Mesothelial cell of epicardium (in vitro differentiated cells): ENCODE measurements at regions not wholly inside any gene's neighbourhood (a gene's known extent, or its start where the extent isn't known, plus 50 kb on each side); places are given as distances from the start of the nearest gene placed in this dataset.

Experiments
- DNase-seq, 2 experiments: peaks; one replicate each; pipeline ENCODE4 v3.0.0; 2021; ENCODE audit warnings: low spot score in 2 of 2; ENCODE audit not compliant: unreplicated experiment in 2 of 2
- H3K27ac Mint-ChIP-seq: 2 replicates; pipeline ENCODE4 v1.8.0; 2021; ENCODE audit warnings: mixed read lengths
- H3K27me3 Mint-ChIP-seq: 2 replicates; pipeline ENCODE4 v1.8.0; 2021; ENCODE audit warnings: low read depth, mixed read lengths
- H3K36me3 Mint-ChIP-seq: 2 replicates; pipeline ENCODE4 v1.8.0; 2021; ENCODE audit warnings: mixed read lengths
- H3K4me1 Mint-ChIP-seq: 2 replicates; pipeline ENCODE4 v1.8.0; 2021; ENCODE audit warnings: mixed read lengths
- H3K4me3 Mint-ChIP-seq: 2 replicates; pipeline ENCODE4 v1.8.0; 2021; ENCODE audit warnings: mild to moderate bottlenecking, moderate library complexity, mixed read lengths
- H3K9me3 Mint-ChIP-seq: 2 replicates; pipeline ENCODE4 v1.8.0; 2021; ENCODE audit warnings: mixed read lengths
- CTCF ChIP-seq: fragments of 200-600 bp; sonication (generic); IDR thresholded peaks from one replicate; pipeline ENCODE4 v1.5.0; 2021; ENCODE audit warnings: antibody characterized with exemption; ENCODE audit not compliant: unreplicated experiment

GRCh38 chr1:90100566-90100965, 105.7 kb downstream of the ZNF326 start:
- H3K27ac Mint-ChIP-seq: no peak overlapping the region
- no peak for TF ChIP-seq CTCF
- H3K27me3 Mint-ChIP-seq: peaks cover 9% of the 10 kb centered on the region
- H3K4me3 Mint-ChIP-seq: no peak overlapping the region
- peaks cover 4% of the 10 kb centered on the region for H3K4me1 Mint-ChIP-seq
- H3K9me3 Mint-ChIP-seq: no peaks in the 10 kb centered on the region
- H3K36me3 Mint-ChIP-seq: no peaks in the 10 kb centered on the region
- no peak for DNase-seq

- Mint-ChIP-seq H3K9me3 (peaks cover 4% of the 10 kb centered on the region), H3K27me3 (peaks cover 44% of the 10 kb centered on the region), H3K4me3 (no peak overlapping the region), H3K27ac (no peak overlapping the region), H3K4me1 (no peaks in the 10 kb centered on the region), H3K36me3 (no peaks in the 10 kb centered on the region)
- DNase-seq: no peak
- TF ChIP-seq CTCF: no peak
Observed at GRCh38 chr1:90092441-90092840, 97.5 kb downstream of the ZNF326 start.
